GM19372 (cell line): ENCODE measurements at regions not wholly inside any gene's neighbourhood (a gene's known extent, or its start where the extent isn't known, plus 50 kb on each side); places are given as distances from the start of the nearest gene placed in this dataset.

Experiments used
- ATAC-seq: cut with Tn5 transposase; IDR thresholded peaks from one replicate; pipeline ENCODE4 v1.9.1; 2021; ENCODE audit warnings: mild to moderate bottlenecking, low read depth, moderate library complexity; ENCODE audit not compliant: unreplicated experiment

DNA sequence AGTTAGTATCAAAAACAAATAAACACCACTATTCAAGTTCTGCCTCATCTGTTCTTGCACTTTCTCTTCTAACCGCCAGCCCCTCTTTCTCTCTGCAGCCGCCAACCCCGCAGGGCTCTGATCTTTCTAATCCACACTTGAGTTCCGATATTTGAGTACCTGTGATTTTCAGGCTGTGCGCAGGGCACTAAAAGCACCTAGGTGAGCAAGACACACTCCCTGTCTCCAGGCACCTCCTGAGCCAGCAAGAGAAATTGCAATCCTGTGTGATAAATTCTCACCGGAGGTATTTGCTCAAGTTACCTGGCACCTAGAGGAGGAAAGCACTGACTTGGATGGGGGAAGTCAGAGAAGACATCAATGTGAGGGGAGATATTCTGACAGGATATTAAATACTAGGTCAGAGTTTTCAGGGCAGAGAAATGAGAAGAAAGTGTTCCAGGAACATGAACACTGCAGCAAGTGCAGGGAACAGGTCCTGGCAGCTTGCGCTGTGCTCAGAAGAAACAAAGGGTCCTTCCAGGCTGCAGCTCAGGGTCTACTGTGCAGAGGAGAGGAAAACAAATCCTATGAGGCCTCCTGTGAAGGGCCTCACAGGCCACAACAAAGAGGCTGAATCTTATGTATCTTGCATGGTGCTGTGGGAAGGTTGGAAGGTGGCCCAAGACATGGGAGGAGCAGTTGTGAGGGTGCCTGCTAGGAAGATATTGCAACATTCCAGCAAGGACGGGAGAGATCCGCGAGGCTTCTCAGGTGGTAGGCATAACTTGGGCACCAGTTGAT, 568.7 kb upstream of the MGMT start:
- no peak for ATAC-seq

DNA sequence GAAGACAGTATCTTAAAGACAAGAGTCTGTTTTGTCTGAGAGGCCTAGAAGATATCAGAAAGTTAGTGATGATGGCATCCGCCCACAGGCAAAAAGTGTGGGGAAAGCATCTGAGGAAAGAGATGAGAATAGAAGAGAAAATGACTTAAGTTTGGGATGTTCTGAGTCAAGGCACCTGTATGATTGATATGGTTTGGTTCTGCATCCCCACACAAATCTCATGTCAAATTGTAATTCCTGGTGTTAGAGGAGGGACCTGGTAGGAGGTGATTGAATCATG, 568.2 kb upstream of the MGMT start:
- ATAC-seq = no peak

DNA sequence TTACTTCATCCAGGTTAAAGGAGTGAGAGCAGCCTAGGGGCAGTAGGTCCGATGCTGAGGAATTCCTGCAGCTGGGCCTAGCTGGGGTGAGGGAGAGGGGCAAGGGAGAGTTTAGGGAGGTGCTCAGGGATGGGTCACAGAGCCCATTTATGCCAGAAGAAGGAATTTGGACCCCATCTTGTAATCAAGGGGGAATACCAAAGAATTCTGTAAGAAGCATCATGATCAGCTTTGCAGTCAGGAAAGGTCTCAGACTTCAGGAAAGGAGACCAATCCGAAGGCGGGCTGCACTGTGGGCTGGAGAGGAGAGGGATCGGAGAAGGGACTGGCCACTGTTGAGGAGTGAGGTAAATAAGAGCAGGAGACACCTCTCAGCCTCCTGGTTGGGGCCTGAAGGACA, 566.6 kb upstream of the MGMT start:
- no peak for ATAC-seq

DNA sequence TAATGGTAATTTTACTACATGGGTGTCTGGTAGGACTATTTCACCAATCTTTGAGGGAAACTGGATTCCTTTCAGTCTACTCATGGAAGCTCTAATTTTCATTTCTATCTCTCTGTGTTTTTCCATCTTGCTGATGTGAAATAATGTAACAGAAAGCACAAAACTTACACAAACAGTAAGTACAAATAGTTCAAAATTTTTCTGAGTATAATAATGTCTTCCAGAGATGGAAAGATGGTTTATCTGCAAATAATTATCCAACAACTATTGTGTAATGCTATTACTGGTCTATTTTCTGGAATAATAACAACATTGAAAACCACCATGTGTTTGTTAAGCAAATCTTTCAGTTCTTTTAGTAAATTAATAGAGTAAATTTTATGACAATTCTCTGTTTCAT, 565.8 kb upstream of the MGMT start:
- ATAC-seq = no peak

DNA sequence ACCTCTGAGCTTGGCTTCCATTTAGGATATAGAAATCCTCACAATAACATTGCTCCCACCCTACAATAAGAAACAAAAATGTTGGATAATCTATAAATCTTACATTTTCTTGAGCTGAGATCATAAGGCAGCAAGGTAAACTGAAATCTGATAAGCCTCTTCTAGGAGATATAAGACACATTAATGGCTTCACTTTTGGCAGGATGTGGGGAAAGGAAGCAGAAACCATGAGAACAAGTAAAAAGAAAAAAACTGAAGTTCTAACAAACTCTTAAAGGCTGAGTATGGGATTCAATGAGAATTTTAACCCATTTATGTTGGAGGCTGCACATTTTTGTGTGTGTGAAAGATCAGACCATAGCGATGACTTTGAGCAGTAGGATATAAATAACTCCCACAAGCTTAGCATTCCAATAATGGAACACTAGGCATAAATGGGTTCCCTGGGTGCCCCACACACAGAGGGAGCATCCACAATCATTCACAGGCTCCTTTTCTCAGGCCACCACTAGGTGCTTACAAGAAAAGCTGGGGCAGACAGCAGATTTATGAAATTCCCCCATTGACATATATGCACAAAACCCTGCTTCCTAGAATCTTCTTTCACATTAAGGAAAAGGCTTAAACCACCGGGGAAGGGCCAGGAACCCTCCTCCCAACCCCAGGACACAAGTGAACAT, 564.9 kb upstream of the MGMT start:
- ATAC-seq = no peak

DNA sequence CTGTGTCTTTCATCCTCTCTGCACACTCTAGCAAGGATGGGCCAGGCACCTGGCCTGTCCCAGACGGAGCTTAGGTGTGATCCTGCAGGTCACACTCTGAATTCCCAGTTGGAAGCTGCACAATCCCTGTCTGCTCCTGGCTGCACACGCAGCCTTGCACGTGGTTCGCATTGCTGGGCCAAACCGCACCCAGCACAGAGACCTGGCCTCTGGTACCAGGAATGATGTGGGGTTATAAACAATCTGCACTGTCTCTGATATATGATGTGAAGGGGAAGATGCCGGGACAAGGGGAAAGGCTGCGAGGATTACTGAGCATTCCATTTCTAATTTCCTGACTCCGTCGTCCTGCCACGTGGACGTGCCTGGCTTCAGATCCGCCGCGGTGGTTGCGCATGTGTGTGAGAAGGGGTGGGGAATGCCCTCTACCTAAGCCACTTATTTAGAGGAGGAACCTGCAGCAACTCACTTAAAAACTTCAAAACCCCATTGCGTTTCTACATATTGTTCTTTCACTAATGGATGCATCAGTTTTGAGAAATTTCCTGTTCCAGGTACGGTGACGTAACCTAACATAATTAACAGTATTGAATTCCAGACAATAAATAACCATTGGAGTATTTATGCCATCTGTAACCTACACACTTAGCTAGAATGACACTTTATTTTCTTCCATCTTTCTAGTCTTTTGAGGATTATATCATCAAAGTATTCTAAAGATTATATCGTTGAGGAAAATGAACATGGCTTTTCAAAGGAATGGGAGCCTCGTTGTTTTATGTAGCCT, 559.7 kb upstream of the MGMT start:
- ATAC-seq = no peak

DNA sequence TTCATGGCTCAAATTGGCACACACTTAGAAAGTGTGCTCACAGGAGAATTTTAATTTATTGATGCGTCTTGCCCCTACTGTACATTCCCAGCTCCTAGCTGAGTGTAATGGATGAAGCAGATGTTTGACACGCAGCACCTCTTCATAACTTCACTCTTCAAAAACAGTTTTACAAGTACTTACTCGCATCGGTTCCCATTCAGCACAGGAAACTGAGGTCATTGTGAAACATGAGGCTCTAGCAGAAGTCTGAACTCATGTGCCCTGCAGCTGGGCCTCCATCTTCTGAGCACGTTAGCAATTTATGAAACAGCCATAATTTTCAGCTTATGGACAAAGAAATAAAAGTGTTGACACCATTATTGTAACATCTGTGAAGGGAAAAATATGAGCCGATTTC, 558.9 kb upstream of the MGMT start:
- no peak for ATAC-seq

DNA sequence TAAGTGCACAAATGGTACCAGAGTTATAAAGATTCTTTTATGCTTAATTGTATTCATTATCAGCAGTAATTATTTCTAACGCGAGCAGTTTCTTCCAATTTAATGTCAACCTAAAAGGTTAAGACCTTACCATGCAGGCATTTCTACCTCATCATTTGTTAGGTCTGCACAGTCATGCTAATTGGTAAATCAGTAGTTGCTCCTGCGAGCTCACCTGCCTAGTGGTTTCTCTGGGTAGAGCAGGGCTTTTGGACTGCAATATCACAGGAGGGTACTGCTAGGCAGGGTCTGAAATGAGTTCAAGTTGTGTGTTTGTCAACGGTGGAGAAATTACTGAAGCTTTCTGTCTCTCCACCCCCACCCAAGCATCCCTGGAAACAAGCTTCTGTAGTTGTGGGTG, 558.5 kb upstream of the MGMT start:
- ATAC-seq = no peak

DNA sequence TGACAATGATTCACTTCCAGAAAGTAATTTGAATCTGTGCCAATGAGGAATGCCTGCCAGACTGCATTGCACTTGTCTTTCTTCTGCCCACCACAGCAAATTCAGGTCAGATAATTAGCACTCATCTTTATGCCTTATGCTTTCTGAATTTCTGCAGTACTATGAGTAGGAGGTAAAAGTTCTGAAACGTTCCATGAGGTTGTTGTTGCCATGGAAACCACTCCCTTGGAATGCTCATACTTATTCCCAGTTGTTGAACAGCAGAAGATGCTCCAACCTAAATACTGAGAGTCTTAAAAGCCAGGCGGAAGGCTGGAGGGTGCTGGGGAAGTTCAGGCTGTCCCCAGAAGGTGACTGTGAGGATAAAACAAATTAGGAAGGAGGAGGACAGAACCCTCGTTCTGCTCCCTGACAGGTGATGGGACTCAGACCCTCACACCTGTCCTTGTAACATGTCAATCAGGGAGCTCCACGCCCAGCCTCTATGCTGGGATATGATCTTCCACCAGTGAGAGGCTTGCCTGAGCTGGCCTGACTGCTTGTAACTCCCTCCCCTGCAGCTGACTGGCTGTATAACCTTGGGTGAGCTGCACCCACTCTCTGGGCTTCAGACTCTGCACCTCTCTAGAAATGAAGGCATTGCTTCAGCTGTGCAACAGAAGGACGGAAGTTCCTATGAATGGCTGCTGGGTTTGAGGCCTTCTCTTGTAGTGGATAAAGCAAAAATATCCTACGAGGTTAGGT, 554.3 kb upstream of the MGMT start:
- ATAC-seq = no peak

DNA sequence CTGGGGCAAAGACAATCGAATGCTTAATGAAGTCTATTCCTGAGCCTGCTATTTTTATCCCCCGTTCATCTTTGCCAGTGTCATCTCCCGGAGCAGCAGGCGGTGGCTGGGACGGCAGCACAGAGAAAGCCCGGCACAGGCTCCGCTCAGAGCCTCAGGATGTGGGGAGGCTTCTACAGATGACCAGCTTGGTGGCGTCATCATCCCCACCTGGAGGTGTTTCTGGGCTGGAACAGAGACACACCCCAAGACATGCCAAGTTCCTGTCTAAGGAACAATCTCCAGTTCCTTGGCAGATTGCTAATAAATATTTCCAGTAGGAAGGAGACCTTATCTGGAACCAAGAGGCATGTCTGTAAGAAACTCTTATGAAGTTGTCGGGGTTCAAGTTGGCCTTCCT, 552.4 kb upstream of the MGMT start:
- ATAC-seq = no peak

DNA sequence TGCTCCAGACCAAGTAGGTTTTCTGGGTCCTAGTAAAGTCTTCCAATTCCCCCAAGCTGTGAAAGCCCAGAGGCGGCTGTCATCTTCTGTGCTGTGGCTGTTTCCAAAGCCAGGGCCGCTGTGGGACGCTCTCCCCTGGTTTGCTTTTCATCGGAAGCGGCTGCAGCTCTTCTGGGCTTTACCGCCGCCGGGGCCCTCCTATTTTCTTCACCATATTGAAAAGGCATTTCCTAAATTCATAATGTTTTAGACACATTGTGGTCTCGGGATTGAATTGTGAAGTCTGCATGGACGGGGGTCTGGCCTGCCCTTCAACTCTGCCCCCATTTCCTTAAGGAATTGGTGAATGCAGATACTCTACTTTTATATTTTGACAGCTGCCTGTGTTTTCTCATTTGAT, 551.4 kb upstream of the MGMT start:
- no peak for ATAC-seq

DNA sequence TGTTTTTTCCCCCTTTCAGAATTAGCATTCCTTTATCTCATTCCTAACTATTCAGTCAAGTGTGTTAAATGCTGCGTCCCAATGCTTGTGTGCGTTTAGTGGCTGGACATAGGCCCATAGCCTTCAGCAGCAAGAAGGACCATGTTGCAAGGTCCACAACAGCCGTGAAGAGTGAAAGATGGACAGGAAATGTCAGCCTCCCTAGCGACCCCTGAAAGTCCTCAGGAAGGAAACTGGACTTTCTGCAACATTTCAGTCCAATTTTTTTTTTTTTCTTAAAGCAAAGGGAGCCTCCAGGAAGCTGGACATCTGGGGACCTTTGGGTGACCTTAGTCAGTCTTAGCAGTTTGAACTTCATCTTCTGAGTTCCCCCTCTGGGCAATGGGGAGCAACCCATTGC, 550.7 kb upstream of the MGMT start:
- ATAC-seq = no peak

DNA sequence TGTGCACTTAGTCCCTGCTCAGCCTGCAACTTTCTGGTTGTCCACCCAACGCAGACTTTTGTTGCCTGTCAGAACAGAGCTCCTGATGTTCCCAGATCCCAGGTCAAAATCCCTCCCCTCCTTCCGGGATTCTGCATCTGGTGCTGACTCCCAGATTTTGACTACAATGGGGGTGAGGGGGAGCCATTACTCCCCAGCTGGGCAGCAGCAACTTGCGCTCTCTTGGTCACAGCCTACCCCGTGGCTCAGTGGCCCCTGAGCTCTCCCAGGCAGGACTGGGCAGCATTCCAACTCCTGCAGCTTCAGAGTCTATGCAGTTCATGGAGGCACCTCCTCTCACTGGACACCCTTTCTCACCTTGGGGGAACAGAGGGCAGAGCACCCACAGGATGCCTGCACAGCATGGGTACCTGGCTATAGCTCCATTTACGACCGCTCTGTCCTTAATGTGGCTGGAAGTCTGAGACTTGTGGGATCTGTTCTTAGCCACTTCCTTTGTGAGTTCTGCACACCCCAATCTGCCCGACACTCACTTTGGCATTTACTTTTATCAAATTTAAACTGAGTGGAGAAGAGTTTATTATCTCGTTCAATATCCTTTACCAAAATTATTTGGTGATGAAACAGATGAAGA, 545.5 kb upstream of the MGMT start:
- ATAC-seq = no peak

DNA sequence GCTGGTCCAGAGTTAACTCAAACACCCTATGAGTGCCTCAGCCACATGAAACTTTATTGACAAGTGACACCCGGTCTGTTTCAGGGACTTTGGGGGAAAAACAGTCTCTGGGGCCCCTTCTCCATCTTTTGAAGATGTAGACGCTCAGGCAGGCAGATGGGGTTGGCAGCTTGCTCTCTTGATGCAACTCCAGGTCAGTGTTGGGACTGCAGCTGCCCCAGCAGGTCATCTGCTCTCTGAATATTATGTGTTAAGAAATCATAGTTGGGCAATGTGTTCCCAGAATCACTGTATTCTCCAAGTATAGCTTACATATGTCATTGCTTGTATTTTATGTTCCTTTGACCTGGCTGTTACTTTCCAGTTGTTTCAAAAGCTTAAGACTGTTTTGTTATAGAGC, 544.9 kb upstream of the MGMT start:
- no peak for ATAC-seq

DNA sequence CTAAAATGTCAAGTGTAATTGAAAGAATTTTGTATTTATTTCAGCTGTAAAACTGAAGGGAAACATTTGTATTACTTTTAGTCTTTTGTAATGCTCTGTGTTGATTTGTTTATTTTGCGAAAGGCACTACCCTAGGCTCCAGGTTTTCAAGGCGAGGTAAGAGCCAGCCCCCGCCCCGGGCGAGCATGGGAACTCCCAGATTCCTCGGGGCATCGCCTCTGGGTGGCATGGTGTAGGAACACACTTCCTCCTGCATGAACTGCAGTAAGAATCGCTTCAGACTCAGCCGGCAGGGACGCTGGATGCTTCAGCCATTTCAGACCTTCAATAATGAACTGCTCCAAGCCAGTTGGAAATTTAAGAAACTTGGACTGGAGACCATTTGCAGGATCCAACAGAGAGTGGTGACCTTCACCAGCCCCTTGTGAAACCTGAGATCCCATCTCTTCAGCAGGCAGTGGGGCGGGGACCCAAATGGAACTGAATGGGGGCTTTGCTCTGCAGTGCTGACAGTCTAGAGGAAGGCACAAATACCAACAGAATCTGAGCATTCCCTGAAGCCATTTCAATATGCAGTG, 544.3 kb upstream of the MGMT start:
- no peak for ATAC-seq

DNA sequence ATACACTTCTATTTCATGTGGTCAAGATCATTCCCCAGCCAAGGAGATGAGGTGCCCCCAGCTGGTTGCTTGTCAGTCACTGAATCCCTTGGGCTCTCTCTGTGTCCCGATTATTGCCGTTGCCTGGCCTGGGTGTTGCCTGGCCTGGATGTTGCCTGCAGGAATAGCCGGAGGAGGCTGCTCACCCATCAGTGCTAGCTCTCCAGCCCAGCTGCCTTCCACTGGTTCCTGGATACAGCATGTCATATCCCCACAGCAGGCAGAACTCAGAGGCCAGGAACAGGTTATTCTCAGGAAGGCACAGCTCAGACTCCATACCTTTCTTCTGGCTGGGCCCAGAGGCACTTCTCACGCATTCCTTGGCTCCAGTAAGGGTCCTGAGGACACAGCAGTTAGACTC, 542.1 kb upstream of the MGMT start:
- ATAC-seq = no peak

DNA sequence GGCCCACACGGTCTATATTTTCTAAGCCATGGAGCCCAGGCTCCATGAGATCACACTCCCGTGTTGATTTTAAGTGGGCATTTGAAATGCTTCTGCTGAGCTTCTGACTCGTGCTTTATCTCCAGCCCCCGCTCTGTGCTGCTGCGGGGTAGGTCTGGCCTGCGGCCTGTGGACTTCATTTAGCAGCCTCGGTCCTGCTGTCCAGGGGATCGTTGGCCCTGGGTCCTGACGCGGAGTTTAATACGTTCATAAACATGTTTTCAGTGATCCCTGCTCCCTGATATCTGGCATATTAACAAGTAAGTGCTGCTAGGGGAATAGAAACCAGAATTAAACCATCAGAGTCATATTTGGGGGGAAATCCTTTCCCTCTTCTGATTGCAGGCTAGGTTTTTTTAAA, 540.3 kb upstream of the MGMT start:
- no peak for ATAC-seq

DNA sequence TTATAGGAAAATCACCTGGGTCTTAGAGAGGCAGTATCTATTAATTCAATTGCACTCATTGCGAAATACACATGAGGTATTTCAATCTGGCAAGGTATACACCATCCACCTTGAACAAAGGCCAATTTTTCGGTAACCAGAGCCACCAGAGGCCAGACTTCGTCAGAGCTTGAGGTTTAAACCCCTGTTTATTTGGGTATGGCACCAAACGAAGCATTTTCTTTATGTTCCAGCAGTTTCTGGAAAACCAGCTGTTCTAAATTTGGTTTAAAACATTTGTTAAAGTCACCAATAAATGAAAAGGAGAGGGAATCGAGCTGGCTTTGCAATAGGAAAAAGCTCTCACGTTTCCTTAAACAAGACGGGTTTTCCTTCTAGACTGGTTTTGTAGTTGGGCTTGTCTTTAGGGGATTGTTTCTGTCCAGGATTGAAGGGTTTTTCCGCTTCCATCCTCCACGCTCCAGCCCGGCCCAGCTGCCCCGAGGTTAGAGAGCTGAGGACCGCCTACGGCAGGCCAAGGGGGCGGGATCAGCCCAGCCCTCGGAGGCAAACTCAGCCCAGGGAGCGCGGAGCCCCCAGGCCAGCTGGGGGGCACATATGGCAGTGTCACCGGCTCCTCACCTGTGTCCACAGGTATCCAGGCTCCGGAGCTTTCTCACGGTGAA, 539.4 kb upstream of the MGMT start:
- ATAC-seq = no peak

DNA sequence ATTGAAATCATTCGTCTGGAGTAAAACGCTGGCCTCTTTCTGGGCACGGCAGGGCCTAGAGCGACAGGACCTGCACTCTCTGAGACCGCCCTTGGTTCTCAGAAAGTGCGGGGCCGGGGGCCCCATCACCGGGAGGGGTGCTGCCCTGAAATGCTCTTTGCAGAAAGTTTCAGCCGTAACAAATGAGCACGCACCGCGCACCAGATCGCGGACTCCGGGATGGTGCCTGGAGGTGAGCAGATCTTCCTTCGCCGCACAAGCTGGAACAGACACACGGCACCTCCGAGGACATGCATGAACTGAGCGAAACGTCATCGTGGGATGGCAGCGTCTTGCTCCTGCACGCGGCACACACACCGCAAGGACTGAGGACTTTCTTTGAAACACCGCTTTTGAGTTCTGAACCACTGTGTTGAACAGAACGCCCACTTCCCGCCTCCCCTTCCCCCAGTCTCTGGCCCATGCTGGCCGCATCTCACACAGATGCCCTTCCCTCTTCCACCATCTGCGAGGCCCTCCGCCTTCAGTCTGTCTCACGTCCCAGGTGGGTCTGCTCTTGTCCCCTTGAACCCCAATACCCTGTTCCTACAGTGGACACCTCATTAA, 538.7 kb upstream of the MGMT start:
- no peak for ATAC-seq
